Activated naive CD8-positive, alpha-beta T cell treated with anti-CD3 and anti-CD28 coated beads, Interleukin-2, amount 50 U/mL, for 24 hours (primary cell): ENCODE measurements at regions not wholly inside any gene's neighbourhood (a gene's known extent, or its start where the extent isn't known, plus 50 kb on each side); places are given as distances from the start of the nearest gene placed in this dataset.

Experiments used
- ATAC-seq: fragments of 150-1000 bp; cut with Tn5 transposase; one replicate; pipeline ENCODE4 v1.10.0; 2021
- DNase-seq: peaks from one replicate; pipeline ENCODE4 v3.0.0; 2021
- H3K27ac Mint-ChIP-seq: one replicate; pipeline ENCODE4 v1.8.0; 2021; ENCODE audit warnings: mild to moderate bottlenecking, mixed read lengths
- H3K27me3 Mint-ChIP-seq: one replicate; pipeline ENCODE4 v1.8.0; 2021; ENCODE audit warnings: mixed read lengths
- H3K36me3 Mint-ChIP-seq: one replicate; pipeline ENCODE4 v1.8.0; 2021; ENCODE audit warnings: low read depth, mixed read lengths
- H3K4me1 Mint-ChIP-seq: one replicate; pipeline ENCODE4 v1.8.0; 2021; ENCODE audit warnings: mixed read lengths
- H3K4me3 Mint-ChIP-seq: one replicate; pipeline ENCODE4 v1.8.0; 2021; ENCODE audit warnings: mild to moderate bottlenecking, moderate library complexity, mixed read lengths
- H3K9me3 Mint-ChIP-seq: one replicate; pipeline ENCODE4 v1.8.0; 2021; ENCODE audit warnings: mixed read lengths

GRCh38 chr1:13970631-13971247, 270.8 kb downstream of the PRDM2 start:
- H3K4me3 Mint-ChIP-seq, result no peak overlapping the region
- H3K4me1 Mint-ChIP-seq, result no peaks in the 10 kb centered on the region
- H3K9me3 Mint-ChIP-seq, result peaks cover 18% of the 10 kb centered on the region
- H3K36me3 Mint-ChIP-seq, result peaks cover 1% of the 10 kb centered on the region
- no peak for ATAC-seq
- DNase-seq, result no peak
- peaks cover 12% of the 10 kb centered on the region for H3K27me3 Mint-ChIP-seq
- H3K27ac Mint-ChIP-seq, result no peak overlapping the region

DNA sequence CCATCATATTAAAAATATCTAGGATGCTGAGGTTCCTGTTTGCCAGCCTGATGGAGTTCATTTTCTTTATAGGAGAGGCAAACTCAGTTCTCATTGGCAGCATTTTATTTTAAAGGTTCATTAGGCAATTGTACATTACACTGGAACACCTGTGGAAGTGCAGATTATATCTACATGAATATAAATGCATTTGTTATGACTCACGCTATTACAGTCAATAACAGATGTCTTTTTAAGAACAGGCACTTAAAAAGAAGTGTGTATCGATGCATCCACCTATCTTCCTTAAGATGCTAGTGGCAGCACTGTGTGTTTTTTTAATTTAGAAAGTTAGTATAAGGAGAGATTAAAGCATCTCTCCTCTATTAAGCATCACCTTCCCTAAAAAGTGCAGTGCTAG, 276.5 kb downstream of the PRDM2 start:
- no peak for ATAC-seq

DNA sequence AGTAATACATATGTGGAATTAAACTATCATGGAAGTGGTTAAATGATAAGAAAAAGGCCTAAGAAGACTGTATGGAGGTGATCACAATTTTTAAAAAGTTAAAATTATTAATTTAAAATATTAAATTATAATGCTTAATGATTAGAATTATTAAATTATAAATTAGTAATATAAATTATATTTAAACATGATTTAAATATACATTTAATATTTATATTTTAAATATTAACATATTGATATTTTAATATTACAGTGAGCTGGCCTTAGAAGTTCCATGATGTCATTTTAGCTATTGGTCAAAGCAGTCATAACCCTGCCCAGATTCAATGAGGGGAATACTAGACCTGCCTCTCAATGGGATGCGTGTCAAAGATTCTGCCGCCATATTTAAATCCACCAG, 281.2 kb downstream of the PRDM2 start:
- Mint-ChIP-seq H3K4me1 (no peaks in the 10 kb centered on the region), H3K36me3 (no peaks in the 10 kb centered on the region), H3K27me3 (peaks cover 4% of the 10 kb centered on the region), H3K4me3 (no peak overlapping the region), H3K9me3 (no peaks in the 10 kb centered on the region), H3K27ac (no peak overlapping the region)
- no peak for DNase-seq
- no peak for ATAC-seq

More for the DNA sequence above, 276.5 kb downstream of the PRDM2 start:
- no peak for DNase-seq
- peaks cover 5% of the 10 kb centered on the region for H3K27me3 Mint-ChIP-seq
- H3K4me1 Mint-ChIP-seq, result no peaks in the 10 kb centered on the region
- no peak overlapping the region for H3K4me3 Mint-ChIP-seq
- H3K27ac Mint-ChIP-seq, result no peak overlapping the region
- H3K9me3 Mint-ChIP-seq, result peaks cover 4% of the 10 kb centered on the region
- peaks cover 1% of the 10 kb centered on the region for H3K36me3 Mint-ChIP-seq

- ATAC-seq (no peak), DNase-seq (no peak)
- H3K4me3 Mint-ChIP-seq, result no peak overlapping the region
- H3K4me1 Mint-ChIP-seq, result no peaks in the 10 kb centered on the region
- peaks cover 6% of the 10 kb centered on the region for H3K9me3 Mint-ChIP-seq
- H3K36me3 Mint-ChIP-seq, result no peaks in the 10 kb centered on the region
- peaks cover 4% of the 10 kb centered on the region for H3K27me3 Mint-ChIP-seq
- no peak overlapping the region for H3K27ac Mint-ChIP-seq
These were observed 283.4 kb downstream of the PRDM2 start for GRCh38 chr1:13983393-13983792.

DNA sequence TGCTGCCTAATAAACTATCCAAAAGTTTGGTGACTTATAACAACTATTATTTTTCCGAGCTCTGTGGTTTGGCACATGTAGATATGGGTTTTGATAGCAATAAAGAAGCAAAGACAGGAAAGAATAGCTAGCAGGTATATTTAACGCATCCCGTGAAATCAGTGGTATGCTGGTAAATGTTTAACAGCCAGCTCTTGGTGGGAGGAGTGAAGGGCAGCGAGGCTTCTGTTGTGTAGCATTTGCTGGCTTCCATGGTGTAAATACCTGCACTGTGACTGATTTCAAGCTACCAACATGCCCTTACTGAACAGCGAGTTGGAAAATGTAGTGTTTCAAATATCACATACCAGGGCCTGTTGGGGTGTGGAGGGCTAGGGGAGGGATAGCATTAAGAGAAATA, 291.0 kb downstream of the PRDM2 start:
- no peak for ATAC-seq
- DNase-seq, result no peak
- H3K4me1 Mint-ChIP-seq, result no peaks in the 10 kb centered on the region
- no peaks in the 10 kb centered on the region for H3K36me3 Mint-ChIP-seq
- H3K27me3 Mint-ChIP-seq, result peaks cover 25% of the 10 kb centered on the region
- peaks cover 17% of the 10 kb centered on the region for H3K9me3 Mint-ChIP-seq
- no peak overlapping the region for H3K4me3 Mint-ChIP-seq
- H3K27ac Mint-ChIP-seq, result no peak overlapping the region

DNA sequence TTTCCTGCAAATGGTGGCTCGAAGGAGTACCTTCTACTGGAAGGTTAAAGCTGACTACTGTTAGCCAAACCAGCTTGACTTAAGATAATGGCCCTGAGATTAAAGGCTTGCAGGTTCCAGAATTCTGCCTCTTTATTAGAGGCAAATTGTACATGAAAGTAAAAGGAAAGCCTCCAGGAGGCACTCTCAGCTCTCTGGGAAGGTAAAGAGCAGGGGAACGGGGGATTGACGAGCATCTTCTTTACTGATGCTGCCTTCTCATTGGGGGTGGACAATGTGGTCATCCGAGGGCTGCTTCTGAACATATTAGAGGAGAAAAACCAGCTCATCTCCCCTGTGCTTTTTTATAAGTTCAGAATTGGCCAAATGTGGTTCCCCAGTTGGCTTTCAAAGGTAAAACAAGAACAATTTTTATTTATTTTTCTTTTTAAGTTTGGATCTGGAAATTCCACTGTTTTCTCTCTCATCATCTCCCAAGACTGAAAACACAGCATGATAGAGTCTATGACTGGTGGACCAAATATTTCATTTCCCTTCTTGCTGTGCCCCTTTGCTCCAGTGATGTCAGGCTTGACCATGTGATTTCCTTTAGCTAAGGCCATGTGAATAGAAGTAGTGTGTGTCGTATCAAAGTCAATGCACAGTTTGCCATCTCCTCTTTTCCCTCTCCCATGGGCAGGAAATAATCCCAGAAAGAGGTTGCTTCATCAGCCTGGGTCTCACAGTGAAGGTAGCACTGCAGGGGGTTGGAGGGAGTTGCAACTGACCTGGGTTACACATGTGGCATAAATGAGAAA, 292.7 kb downstream of the PRDM2 start:
- peaks cover 20% of the 10 kb centered on the region for H3K9me3 Mint-ChIP-seq
- no peak overlapping the region for H3K4me3 Mint-ChIP-seq
- H3K27ac Mint-ChIP-seq, result no peak overlapping the region
- DNase-seq, result no peak
- no peaks in the 10 kb centered on the region for H3K36me3 Mint-ChIP-seq
- H3K27me3 Mint-ChIP-seq, result peaks cover 26% of the 10 kb centered on the region
- no peaks in the 10 kb centered on the region for H3K4me1 Mint-ChIP-seq
- no peak for ATAC-seq

- DNase-seq, result no peak
- no peaks in the 10 kb centered on the region for H3K36me3 Mint-ChIP-seq
- H3K27ac Mint-ChIP-seq, result no peak overlapping the region
- no peak overlapping the region for H3K4me3 Mint-ChIP-seq
- peaks cover 24% of the 10 kb centered on the region for H3K27me3 Mint-ChIP-seq
- no peaks in the 10 kb centered on the region for H3K4me1 Mint-ChIP-seq
- ATAC-seq, result no peak
- peaks cover 24% of the 10 kb centered on the region for H3K9me3 Mint-ChIP-seq
These were observed 294.4 kb downstream of the PRDM2 start for GRCh38 chr1:13994386-13994785.

DNA sequence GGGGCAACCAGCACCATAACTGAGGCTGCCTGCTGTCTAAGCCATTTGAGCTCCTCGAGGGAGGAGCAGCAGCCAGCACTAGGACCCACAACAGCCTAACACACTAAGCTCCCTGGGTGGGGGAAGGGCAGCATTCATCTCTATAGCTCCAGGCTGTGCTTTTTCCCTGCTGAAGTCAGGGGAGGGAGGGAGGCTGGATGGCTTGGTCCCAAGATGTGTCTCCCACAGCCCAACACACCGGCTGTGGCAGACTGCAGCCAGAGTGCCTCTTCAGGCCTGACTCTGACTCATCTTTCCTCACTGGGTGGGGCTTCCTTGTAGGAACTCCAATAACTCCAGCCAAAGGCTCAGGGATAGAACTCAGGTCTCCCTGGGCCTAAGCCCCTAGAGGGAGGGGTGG, 296.3 kb downstream of the PRDM2 start:
- Mint-ChIP-seq H3K4me1 (no peaks in the 10 kb centered on the region), H3K27ac (no peak overlapping the region), H3K27me3 (peaks cover 16% of the 10 kb centered on the region), H3K36me3 (no peaks in the 10 kb centered on the region), H3K9me3 (peaks cover 37% of the 10 kb centered on the region), H3K4me3 (no peak overlapping the region)
- DNase-seq (no peak), ATAC-seq (no peak)

DNA sequence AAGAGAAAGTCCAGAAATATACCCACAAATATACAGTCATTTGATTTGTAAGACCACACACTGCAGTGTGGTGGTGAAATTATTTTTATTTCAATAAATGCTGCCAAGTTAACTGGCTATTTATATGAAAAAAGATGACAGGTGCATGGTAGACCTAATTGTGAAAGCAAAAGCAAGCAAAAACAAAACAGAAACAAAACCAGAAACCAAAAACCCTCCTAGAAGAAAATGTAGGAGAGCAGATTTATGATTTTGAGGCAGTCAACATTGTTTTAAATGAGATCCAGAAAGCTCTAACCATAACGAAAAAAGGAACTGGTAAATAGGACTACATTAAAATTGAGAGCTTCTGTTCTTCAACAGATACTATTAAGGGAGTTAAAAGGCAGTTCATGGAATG, 303.6 kb downstream of the PRDM2 start:
- Mint-ChIP-seq H3K4me1 (no peaks in the 10 kb centered on the region), H3K27me3 (peaks cover 2% of the 10 kb centered on the region), H3K9me3 (peaks cover 28% of the 10 kb centered on the region), H3K4me3 (no peak overlapping the region), H3K27ac (no peak overlapping the region), H3K36me3 (no peaks in the 10 kb centered on the region)
- no peak for ATAC-seq
- DNase-seq, result no peak

- H3K4me1 Mint-ChIP-seq, result no peaks in the 10 kb centered on the region
- no peak overlapping the region for H3K27ac Mint-ChIP-seq
- ATAC-seq (no peak), DNase-seq (no peak)
- no peaks in the 10 kb centered on the region for H3K36me3 Mint-ChIP-seq
- H3K9me3 Mint-ChIP-seq, result peaks cover 8% of the 10 kb centered on the region
- no peak overlapping the region for H3K4me3 Mint-ChIP-seq
- H3K27me3 Mint-ChIP-seq, result peaks cover 2% of the 10 kb centered on the region
These were observed 309.6 kb downstream of the PRDM2 start for GRCh38 chr1:14009582-14009981.

GRCh38 chr1:14010476-14010875, 310.5 kb downstream of the PRDM2 start:
- Mint-ChIP-seq H3K4me1 (no peaks in the 10 kb centered on the region), H3K9me3 (peaks cover 8% of the 10 kb centered on the region), H3K4me3 (no peak overlapping the region), H3K27me3 (peaks cover 2% of the 10 kb centered on the region), H3K27ac (no peak overlapping the region), H3K36me3 (no peaks in the 10 kb centered on the region)
- DNase-seq, result no peak
- no peak for ATAC-seq

GRCh38 chr1:14011132-14011531, 311.1 kb downstream of the PRDM2 start:
- peaks cover 8% of the 10 kb centered on the region for H3K9me3 Mint-ChIP-seq
- no peaks in the 10 kb centered on the region for H3K36me3 Mint-ChIP-seq
- ATAC-seq, result no peak
- H3K4me1 Mint-ChIP-seq, result no peaks in the 10 kb centered on the region
- no peak for DNase-seq
- peaks cover 2% of the 10 kb centered on the region for H3K27me3 Mint-ChIP-seq
- H3K27ac Mint-ChIP-seq, result no peak overlapping the region
- H3K4me3 Mint-ChIP-seq, result no peak overlapping the region

DNA sequence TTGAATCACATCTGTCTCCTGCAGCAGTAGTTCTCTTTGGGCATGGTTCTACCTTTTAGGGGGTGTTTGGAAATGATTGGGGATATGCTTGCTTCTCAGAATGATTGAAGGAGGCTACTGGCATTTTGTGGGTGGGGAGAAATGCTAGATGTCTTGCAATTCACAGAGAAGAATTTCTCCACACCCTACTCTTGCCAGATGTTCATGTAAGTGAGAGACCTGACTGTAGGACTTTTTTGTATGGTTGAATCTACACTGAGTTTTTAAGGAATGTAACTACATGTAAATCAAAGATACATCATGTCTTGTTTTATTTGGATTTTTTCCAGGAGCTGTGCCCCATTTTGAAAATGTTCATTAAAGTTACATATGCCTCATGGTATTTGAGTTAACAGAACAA, 311.9 kb downstream of the PRDM2 start:
- DNase-seq, result no peak
- no peak overlapping the region for H3K4me3 Mint-ChIP-seq
- H3K27ac Mint-ChIP-seq, result no peak overlapping the region
- H3K4me1 Mint-ChIP-seq, result no peaks in the 10 kb centered on the region
- peaks cover 5% of the 10 kb centered on the region for H3K9me3 Mint-ChIP-seq
- ATAC-seq, result no peak
- H3K27me3 Mint-ChIP-seq, result peaks cover 2% of the 10 kb centered on the region
- no peaks in the 10 kb centered on the region for H3K36me3 Mint-ChIP-seq

- Mint-ChIP-seq H3K36me3 (no peaks in the 10 kb centered on the region), H3K4me1 (no peaks in the 10 kb centered on the region), H3K4me3 (no peak overlapping the region), H3K27me3 (peaks cover 2% of the 10 kb centered on the region), H3K9me3 (no peaks in the 10 kb centered on the region), H3K27ac (no peak overlapping the region)
- DNase-seq, result no peak
- ATAC-seq, result no peak
These were observed 314.9 kb downstream of the PRDM2 start for GRCh38 chr1:14014929-14015328.

DNA sequence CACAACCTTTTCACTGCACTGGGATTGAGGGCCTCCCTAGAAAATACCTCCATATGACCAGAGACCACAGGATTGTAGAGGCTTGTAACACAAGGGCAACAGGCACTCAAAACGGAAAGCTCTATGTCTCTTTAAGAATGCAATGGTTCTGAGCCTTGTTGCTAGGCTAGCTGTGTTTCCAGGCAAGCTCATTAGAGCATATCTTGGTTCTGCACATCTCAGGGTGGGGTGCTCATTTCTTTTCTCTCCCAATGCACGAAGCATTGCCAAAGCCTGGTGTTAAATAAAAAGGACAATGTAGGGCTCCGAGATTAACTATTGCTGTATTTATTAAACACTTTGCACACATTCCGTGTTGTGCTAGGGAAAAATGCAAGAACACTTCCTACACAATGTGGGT, 315.9 kb downstream of the PRDM2 start:
- no peak overlapping the region for H3K4me3 Mint-ChIP-seq
- H3K4me1 Mint-ChIP-seq, result no peaks in the 10 kb centered on the region
- H3K9me3 Mint-ChIP-seq, result no peaks in the 10 kb centered on the region
- no peaks in the 10 kb centered on the region for H3K27me3 Mint-ChIP-seq
- H3K36me3 Mint-ChIP-seq, result no peaks in the 10 kb centered on the region
- ATAC-seq (no peak), DNase-seq (no peak)
- H3K27ac Mint-ChIP-seq, result no peak overlapping the region
